Calu3 (cell line): ENCODE measurements at regions not wholly inside any gene's neighbourhood (a gene's known extent, or its start where the extent isn't known, plus 50 kb on each side); places are given as distances from the start of the nearest gene placed in this dataset.

Experiments used
- BruUV-seq: library from RNA; stranded (reverse); fragments of 400-500 nt; replicated peaks from 2 replicates; lab custom pipeline; 2021; lab: Mats Ljungman, UMichigan
- CTCF ChIA-PET: fragments of 300-600 bp; sonication (Branson Sonifier 250); formaldehyde crosslinking; loops from one replicate; lab custom pipeline; 2022; ENCODE audit warnings: antibody characterized with exemption; lab: Charles Lee
- DNase-seq: peaks from one replicate; pipeline ENCODE4 v3.0.0; 2022
- H3K27ac Mint-ChIP-seq: one replicate; pipeline ENCODE4 v1.8.0; 2022; ENCODE audit warnings: mixed read lengths; ENCODE audit not compliant: unreplicated experiment
- H3K27me3 Mint-ChIP-seq: one replicate; pipeline ENCODE4 v1.8.0; 2022; ENCODE audit warnings: mixed read lengths; ENCODE audit not compliant: unreplicated experiment
- H3K36me3 Mint-ChIP-seq: one replicate; pipeline ENCODE4 v1.8.0; 2022; ENCODE audit warnings: mild to moderate bottlenecking, moderate library complexity, mixed read lengths; ENCODE audit not compliant: insufficient read depth, unreplicated experiment
- H3K4me1 Mint-ChIP-seq: one replicate; pipeline ENCODE4 v1.8.0; 2022; ENCODE audit warnings: mild to moderate bottlenecking, low read depth, mixed read lengths; ENCODE audit not compliant: unreplicated experiment
- H3K4me3 Mint-ChIP-seq: one replicate; pipeline ENCODE4 v1.8.0; 2022; ENCODE audit warnings: mild to moderate bottlenecking, low read depth, moderate library complexity, mixed read lengths; ENCODE audit not compliant: unreplicated experiment
- H3K9me3 Mint-ChIP-seq: one replicate; pipeline ENCODE4 v1.8.0; 2022; ENCODE audit warnings: low read depth, mixed read lengths; ENCODE audit not compliant: unreplicated experiment
- intact Hi-C: fragments of 100-400 bp; cut with micrococcal nuclease; formaldehyde crosslinking; loops from one replicate; pipeline ENCODE4 v1.10.0; 2022; ENCODE audit not compliant: unreplicated experiment
- TF ChIP-seq, protein P1 (sequence below): fragments of 200-600 bp; IDR thresholded peaks from one replicate; pipeline ENCODE4 v1.8.0; 2022; ENCODE audit warnings: antibody characterized with exemption; ENCODE audit not compliant: unreplicated experiment

DNA sequence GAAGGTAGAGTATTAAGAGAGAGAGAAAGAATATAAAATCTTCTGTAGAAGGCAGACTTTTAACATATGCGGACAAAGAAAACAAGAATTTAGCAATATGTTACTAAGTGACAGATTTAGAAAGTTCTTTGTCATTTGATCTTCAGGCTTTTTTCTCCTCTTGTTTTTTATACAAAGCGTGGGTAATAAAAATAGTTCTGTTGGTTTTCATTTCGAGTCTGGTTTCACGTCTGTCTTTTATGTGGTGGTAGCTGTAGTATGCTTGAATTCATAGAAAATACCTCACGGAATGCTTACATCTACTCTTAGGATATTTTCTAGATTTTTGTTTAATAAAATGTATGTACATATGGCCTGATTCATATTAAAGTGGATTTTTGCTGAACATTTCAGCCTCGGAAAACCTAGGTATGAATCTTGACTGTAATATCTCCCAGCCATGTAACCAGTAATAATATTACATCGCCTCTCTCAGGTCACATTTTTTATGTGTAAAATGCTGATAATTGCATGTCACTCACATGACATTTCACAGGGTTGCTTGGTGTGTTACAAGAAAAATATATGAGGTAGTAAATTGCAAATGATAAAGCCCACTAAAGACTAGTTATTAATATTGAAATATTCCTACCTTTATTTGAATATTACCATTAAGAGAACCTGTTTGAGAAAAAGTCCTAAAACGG, 72.5 kb upstream of the TAF11L2 start:
- no peak for DNase-seq
- H3K27me3 Mint-ChIP-seq = peaks cover 62% of the 10 kb centered on the region
- CTCF ChIA-PET = no interaction called here
- H3K4me3 Mint-ChIP-seq = no peak overlapping the region
- no peak overlapping the region for H3K27ac Mint-ChIP-seq
- H3K4me1 Mint-ChIP-seq = no peaks in the 10 kb centered on the region
- intact Hi-C loops = no loop called here
- BruUV-seq = no TSS peak
- H3K9me3 Mint-ChIP-seq = no peaks in the 10 kb centered on the region
- TF ChIP-seq, protein P1, sequence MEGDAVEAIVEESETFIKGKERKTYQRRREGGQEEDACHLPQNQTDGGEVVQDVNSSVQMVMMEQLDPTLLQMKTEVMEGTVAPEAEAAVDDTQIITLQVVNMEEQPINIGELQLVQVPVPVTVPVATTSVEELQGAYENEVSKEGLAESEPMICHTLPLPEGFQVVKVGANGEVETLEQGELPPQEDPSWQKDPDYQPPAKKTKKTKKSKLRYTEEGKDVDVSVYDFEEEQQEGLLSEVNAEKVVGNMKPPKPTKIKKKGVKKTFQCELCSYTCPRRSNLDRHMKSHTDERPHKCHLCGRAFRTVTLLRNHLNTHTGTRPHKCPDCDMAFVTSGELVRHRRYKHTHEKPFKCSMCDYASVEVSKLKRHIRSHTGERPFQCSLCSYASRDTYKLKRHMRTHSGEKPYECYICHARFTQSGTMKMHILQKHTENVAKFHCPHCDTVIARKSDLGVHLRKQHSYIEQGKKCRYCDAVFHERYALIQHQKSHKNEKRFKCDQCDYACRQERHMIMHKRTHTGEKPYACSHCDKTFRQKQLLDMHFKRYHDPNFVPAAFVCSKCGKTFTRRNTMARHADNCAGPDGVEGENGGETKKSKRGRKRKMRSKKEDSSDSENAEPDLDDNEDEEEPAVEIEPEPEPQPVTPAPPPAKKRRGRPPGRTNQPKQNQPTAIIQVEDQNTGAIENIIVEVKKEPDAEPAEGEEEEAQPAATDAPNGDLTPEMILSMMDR = no peak
- no peaks in the 10 kb centered on the region for H3K36me3 Mint-ChIP-seq

GRCh38 chr5:17426104-17426749, 71.8 kb upstream of the TAF11L2 start:
- TF ChIP-seq, protein P1 = no peak
- H3K36me3 Mint-ChIP-seq = no peaks in the 10 kb centered on the region
- CTCF ChIA-PET = interaction anchor here (0.6 kb wide), 1 partner anchor 44 kb away, joined by 3 read pairs; no protein-coding TSS in a partner anchor
- no peak overlapping the region for H3K27ac Mint-ChIP-seq
- H3K27me3 Mint-ChIP-seq = peaks cover 60% of the 10 kb centered on the region
- intact Hi-C loops = no loop called here
- H3K9me3 Mint-ChIP-seq = no peaks in the 10 kb centered on the region
- no TSS peak for BruUV-seq
- no peaks in the 10 kb centered on the region for H3K4me1 Mint-ChIP-seq
- no peak for DNase-seq
- no peak overlapping the region for H3K4me3 Mint-ChIP-seq

- H3K27me3 Mint-ChIP-seq = peaks cover 55% of the 10 kb centered on the region
- H3K36me3 Mint-ChIP-seq = no peaks in the 10 kb centered on the region
- H3K4me1 Mint-ChIP-seq = no peaks in the 10 kb centered on the region
- DNase-seq = no peak
- TF ChIP-seq, protein P1 = no peak
- CTCF ChIA-PET = no interaction called here
- H3K9me3 Mint-ChIP-seq = no peaks in the 10 kb centered on the region
- no peak overlapping the region for H3K27ac Mint-ChIP-seq
- no peak overlapping the region for H3K4me3 Mint-ChIP-seq
- no TSS peak for BruUV-seq
- intact Hi-C loops = no loop called here
Measured at GRCh38 chr5:17428176-17428800, 69.7 kb upstream of the TAF11L2 start.

DNA sequence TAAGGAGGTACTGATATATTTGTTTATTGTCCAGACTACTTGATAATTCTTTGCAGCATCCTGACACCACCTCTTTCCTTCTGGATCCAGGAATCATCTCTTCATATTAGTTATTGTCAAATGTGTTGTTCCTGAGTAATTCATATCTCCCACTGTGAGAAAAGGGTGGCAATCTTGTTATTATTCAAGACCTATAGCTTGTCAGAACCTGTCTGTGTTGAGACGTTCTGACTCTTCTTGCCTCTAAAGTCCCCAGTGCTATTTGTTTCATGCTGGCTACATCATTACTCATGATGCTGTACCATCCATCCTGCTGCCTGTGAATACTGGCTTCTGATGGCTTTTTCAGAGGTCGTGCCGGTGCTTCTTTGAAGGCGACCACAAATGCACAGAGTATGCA, 68.7 kb upstream of the TAF11L2 start:
- peaks cover 53% of the 10 kb centered on the region for H3K27me3 Mint-ChIP-seq
- intact Hi-C loops = no loop called here
- DNase-seq = no peak

More for the DNA sequence above, 68.7 kb upstream of the TAF11L2 start:
- Mint-ChIP-seq H3K9me3 (no peaks in the 10 kb centered on the region), H3K36me3 (no peaks in the 10 kb centered on the region), H3K4me1 (no peaks in the 10 kb centered on the region), H3K27ac (no peak overlapping the region), H3K4me3 (no peak overlapping the region)
- BruUV-seq = no TSS peak
- TF ChIP-seq, protein P1 = no peak
- CTCF ChIA-PET = no interaction called here
